ENCODE measurements at regions not wholly inside any gene's neighbourhood (a gene's known extent, or its start where the extent isn't known, plus 50 kb on each side); places are given as distances from the start of the nearest gene placed in this dataset.

DNA sequence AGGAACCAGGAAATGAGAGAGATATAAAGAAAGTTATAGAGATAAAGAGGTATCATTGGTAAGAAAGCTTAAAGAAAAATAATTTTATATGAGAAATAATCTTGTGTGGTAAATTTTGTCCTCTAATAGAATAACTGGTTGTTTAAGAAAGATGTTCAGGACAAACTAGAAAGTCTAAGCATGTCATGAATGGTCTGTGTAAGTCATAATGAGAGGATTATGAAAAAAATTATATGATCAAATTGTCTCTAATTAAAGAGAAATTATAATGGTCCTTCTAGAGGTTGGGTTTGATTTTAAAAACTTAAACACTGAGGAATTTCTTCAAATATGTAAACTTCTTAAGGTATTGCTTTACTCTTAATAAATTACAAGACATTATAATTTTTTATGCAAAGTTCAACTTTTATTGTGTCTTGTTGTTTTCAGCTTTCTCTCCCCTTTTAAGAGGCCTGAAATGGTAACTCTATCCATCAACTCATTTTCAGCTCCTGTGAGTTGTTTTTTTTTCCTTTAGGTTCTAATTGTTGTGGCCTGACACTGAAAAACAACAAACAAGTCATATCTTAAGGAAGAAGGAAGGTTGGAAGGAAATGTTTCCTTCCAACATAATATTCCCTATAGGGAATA is 88.2 kb upstream of the CNOT2 start:
- no peak for DNase-seq (ENCODE audit: low spot score)

GRCh38 chr12:70157099-70157498 is 86.1 kb upstream of the CNOT2 start:
- no peak for DNase-seq (ENCODE audit: low spot score)

GRCh38 chr12:70165450-70165849 is 77.8 kb upstream of the CNOT2 start:
- no peak for DNase-seq (ENCODE audit: low spot score)

GRCh38 chr12:70176290-70176689 is 66.9 kb upstream of the CNOT2 start:
- DNase-seq (ENCODE audit: low spot score): no peak

DNA sequence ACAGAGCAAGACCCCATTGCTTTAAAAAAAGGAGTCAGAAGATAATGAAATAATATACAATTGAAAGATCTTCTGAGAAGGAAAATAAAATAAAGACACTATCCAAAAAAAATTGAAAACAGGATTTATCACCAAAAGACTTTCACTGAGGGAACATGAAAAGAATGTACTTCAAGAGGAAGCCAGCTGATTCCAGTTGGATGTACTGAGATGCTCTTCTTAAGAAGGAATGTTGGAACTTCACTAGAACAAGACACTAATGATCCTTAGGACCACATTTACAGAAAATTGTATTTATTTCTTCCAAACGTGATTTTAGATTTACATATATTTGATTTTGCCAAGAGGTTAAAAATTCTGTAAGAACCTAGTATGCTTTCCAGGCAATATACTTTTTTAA is 65.6 kb upstream of the CNOT2 start:
- no peak for DNase-seq (ENCODE audit: low spot score)

GRCh38 chr12:70178038-70178437 is 65.2 kb upstream of the CNOT2 start:
- peak; percentile 88 for DNase-seq (ENCODE audit: low spot score)

- peak; percentile 90 for DNase-seq (ENCODE audit: low spot score)
These were observed 63.1 kb upstream of the CNOT2 start for GRCh38 chr12:70180130-70180529.

- no peak for DNase-seq (ENCODE audit: low spot score)
These were observed 57.9 kb upstream of the CNOT2 start for GRCh38 chr12:70185301-70185700.

DNA sequence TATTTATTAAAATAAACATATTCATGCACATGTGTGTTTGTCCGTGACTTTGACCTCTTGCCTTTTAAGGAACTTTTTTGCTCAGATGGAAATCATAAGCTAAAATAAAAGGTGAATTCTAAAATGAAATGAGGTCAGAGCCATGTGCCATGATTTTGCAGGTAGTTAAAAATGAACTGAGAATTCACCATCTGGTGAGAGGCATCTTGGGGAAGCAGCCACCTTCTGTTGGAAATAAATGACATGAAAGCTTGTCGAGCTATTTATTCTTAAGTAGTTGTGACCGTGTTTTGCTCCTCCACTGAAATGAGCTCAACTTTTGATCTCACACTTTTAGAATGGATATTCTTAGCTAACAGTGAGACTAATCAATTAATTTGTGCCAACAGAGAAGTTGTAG is 56.8 kb upstream of the CNOT2 start:
- DNase-seq (ENCODE audit: low spot score): no peak

DNA sequence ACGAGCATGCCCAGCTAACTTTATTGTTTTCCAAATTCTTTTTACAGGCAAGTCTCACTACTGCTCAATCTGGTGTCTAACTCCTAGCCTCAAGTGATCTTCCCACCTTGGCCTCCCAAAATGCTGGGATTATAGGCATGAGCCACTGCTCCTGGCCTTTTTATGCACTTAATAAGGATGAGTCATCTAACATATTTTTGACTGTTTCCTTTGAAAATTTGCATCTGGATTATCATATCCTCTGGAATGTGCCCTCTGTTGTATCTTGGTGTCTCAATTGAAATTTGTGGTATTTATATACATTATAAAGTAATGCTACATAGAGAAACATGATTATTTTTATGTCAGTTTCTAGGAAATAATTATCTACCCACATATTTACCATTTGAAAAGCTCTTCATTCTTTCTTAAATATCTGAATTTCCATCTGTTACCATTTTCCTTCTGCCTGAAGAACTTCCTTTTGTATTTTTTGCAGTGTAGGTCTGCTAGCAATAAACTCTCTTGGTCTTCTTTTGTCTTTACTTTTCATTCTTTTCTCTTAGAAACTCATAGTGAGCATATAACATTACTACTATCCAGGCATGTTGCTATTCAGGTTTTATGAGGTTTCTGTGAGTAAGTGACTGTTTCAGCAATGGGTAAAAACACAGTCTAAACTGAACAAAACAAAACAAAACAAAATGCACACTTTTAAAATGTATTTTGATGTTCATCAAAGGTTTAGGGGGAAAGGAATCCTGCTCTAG is 52.8 kb upstream of the CNOT2 start:
- DNase-seq (ENCODE audit: low spot score): no peak

Measured in globus pallidus (tissue), 1 donor.